Thyroid gland (tissue), 4 donors: ENCODE measurements at regions not wholly inside any gene's neighbourhood (a gene's known extent, or its start where the extent isn't known, plus 50 kb on each side); places are given as distances from the start of the nearest gene placed in this dataset.
"Not testable (repeated sequence)": the region's sequence is repeated elsewhere in the genome, so short reads cannot be mapped to it uniquely, and the experiment has no call there.

ENCODE experiments used
- POLR2A ChIP-seq, 2 donors: fragments of 450-650 bp; IDR thresholded peaks; one replicate each; pipeline ENCODE4 v1.6.1; 2017; ENCODE audit warnings: antibody characterized with exemption in 2 of 2, mild to moderate bottlenecking in 2 of 2, moderate library complexity in 1 of 2
- TF ChIP-seq, protein P1 (sequence below), 6 experiments: fragments of 200-600 bp in 3 of 6; fragments of 450-650 bp in 3 of 6; sonication (generic) in 3 of 6; IDR thresholded peaks; one replicate each; pipeline ENCODE4 v1.5.1; 2016 to 2019; ENCODE audit warnings: antibody characterized with exemption in 6 of 6, mild to moderate bottlenecking in 2 of 6, inconsistent platforms in 1 of 6, moderate library complexity in 1 of 6

DNA sequence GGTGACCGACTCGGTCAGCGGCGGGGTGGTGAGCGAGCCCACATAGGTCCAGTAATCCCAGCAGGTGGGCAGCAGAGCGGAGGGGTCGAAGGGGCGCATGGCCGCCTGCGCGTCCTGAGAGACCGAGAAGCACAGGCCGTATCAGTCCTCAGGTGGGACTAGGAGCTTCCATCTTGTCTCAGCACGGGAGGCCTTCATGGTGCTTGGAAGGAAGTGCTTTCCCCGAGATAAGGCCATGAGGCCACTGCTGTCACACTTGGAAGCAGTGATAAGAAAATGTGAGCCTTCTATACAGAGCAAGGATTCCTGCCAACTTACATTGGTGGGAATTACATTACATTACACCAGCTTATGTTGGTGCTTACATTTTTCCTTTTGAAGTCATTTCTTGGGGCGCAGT, 62.6 kb upstream of the METTL9 start:
- TF ChIP-seq, protein P1, sequence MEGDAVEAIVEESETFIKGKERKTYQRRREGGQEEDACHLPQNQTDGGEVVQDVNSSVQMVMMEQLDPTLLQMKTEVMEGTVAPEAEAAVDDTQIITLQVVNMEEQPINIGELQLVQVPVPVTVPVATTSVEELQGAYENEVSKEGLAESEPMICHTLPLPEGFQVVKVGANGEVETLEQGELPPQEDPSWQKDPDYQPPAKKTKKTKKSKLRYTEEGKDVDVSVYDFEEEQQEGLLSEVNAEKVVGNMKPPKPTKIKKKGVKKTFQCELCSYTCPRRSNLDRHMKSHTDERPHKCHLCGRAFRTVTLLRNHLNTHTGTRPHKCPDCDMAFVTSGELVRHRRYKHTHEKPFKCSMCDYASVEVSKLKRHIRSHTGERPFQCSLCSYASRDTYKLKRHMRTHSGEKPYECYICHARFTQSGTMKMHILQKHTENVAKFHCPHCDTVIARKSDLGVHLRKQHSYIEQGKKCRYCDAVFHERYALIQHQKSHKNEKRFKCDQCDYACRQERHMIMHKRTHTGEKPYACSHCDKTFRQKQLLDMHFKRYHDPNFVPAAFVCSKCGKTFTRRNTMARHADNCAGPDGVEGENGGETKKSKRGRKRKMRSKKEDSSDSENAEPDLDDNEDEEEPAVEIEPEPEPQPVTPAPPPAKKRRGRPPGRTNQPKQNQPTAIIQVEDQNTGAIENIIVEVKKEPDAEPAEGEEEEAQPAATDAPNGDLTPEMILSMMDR (IDR thresholded peaks at IDR 0.05) = not testable (repeated sequence)
- TF ChIP-seq POLR2A (IDR thresholded peaks at IDR 0.05) = not testable (repeated sequence)
